OCI-LY1 (cell line): ENCODE measurements at regions not wholly inside any gene's neighbourhood (a gene's known extent, or its start where the extent isn't known, plus 50 kb on each side); places are given as distances from the start of the nearest gene placed in this dataset.

Source experiments
- CTCF ChIP-seq: fragments of 200-600 bp; sonication (generic), shearing (Covaris generic); IDR thresholded peaks from 2 replicates; pipeline ENCODE4 v1.5.1; 2017; ENCODE audit warnings: mild to moderate bottlenecking, antibody characterized with exemption, low read length, moderate library complexity, mixed read lengths
- EZH2 ChIP-seq: fragments of 200-600 bp; sonication (generic), shearing (Covaris generic); IDR thresholded peaks from 2 replicates; pipeline ENCODE4 v1.8.0; 2017; ENCODE audit warnings: borderline replicate concordance, mixed run types, mild to moderate bottlenecking, antibody characterized with exemption, low read length, moderate library complexity, mixed read lengths

- TF ChIP-seq CTCF: no peak
- TF ChIP-seq EZH2: no peak
Observed at GRCh38 chr3:34758630-34759261, 880.6 kb upstream of the ARPP21 start.
